HG03039 (cell line): ENCODE measurements at regions not wholly inside any gene's neighbourhood (a gene's known extent, or its start where the extent isn't known, plus 50 kb on each side); places are given as distances from the start of the nearest gene placed in this dataset.
"Not testable (repeated sequence)": the region's sequence is repeated elsewhere in the genome, so short reads cannot be mapped to it uniquely, and the experiment has no call there.

Experiments used
- ATAC-seq: cut with Tn5 transposase; IDR thresholded peaks from one replicate; pipeline ENCODE4 v1.9.1; 2021; ENCODE audit warnings: mild to moderate bottlenecking, moderate library complexity; ENCODE audit not compliant: unreplicated experiment

- no peak for ATAC-seq
Measured at GRCh38 chr5:14054965-14055963, 87.9 kb upstream of the TRIO start.

- ATAC-seq: no peak
Measured at GRCh38 chr5:14054111-14054854, 88.9 kb upstream of the TRIO start.

GRCh38 chr5:14050821-14051220 lies 92.3 kb upstream of the TRIO start:
- ATAC-seq: no peak

GRCh38 chr5:14048434-14048833 lies 94.7 kb upstream of the TRIO start:
- no peak for ATAC-seq

GRCh38 chr5:14041528-14042192 lies 97.2 kb upstream of the DNAH5 start:
- ATAC-seq: no peak

GRCh38 chr5:14040542-14040941 lies 96.1 kb upstream of the DNAH5 start:
- no peak for ATAC-seq

- no peak for ATAC-seq
Measured at GRCh38 chr5:14039576-14039975, 95.1 kb upstream of the DNAH5 start.

- no peak for ATAC-seq
Measured at GRCh38 chr5:14039063-14039462, 94.6 kb upstream of the DNAH5 start.

GRCh38 chr5:14038341-14038959 lies 94.0 kb upstream of the DNAH5 start:
- ATAC-seq: no peak

GRCh38 chr5:14036947-14037346 lies 92.5 kb upstream of the DNAH5 start:
- no peak for ATAC-seq

- no peak for ATAC-seq
Measured at GRCh38 chr5:14036514-14036913, 92.0 kb upstream of the DNAH5 start.

GRCh38 chr5:14035859-14036503 lies 91.5 kb upstream of the DNAH5 start:
- ATAC-seq: no peak

- no peak for ATAC-seq
Measured at GRCh38 chr5:14034963-14035362, 90.5 kb upstream of the DNAH5 start.

GRCh38 chr5:14032918-14033317 lies 88.4 kb upstream of the DNAH5 start:
- ATAC-seq: no peak

GRCh38 chr5:14028938-14029584 lies 84.6 kb upstream of the DNAH5 start:
- ATAC-seq: no peak

GRCh38 chr5:14028188-14028587 lies 83.7 kb upstream of the DNAH5 start:
- ATAC-seq: no peak

GRCh38 chr5:14025569-14026286 lies 81.2 kb upstream of the DNAH5 start:
- no peak for ATAC-seq

- no peak for ATAC-seq
Measured at GRCh38 chr5:14022971-14023370, 78.5 kb upstream of the DNAH5 start.

GRCh38 chr5:14020944-14021343 lies 76.5 kb upstream of the DNAH5 start:
- ATAC-seq: not testable (repeated sequence)
